SK-N-SH treated with all-trans-retinoic acid at 6 μM for 48 hours (cell line): ENCODE measurements at regions not wholly inside any gene's neighbourhood (a gene's known extent, or its start where the extent isn't known, plus 50 kb on each side); places are given as distances from the start of the nearest gene placed in this dataset.

Experiments used
- ARNTL ChIP-seq: fragments of 450-650 bp; formaldehyde crosslinking; IDR thresholded peaks from 2 replicates; pipeline ENCODE4 v1.5.0; 2020; ENCODE audit warnings: low read depth, mild to moderate bottlenecking, moderate library complexity, borderline replicate concordance
- GLIS3 ChIP-seq: fragments of 250-450 bp; sonication (Bioruptor Pico); IDR thresholded peaks from 2 replicates; pipeline ENCODE4 v1.5.0; 2020; ENCODE audit warnings: mild to moderate bottlenecking, moderate library complexity
- ISL1 ChIP-seq: fragments of 250-450 bp; sonication (Bioruptor Pico); IDR thresholded peaks from 2 replicates; pipeline ENCODE4 v2.1.2; 2022; ENCODE audit warnings: mild to moderate bottlenecking, moderate library complexity
- SNAI2 ChIP-seq: fragments of 250-450 bp; sonication (Bioruptor Pico); IDR thresholded peaks from 2 replicates; pipeline ENCODE4 v1.5.0; 2020; ENCODE audit warnings: mild to moderate bottlenecking, moderate library complexity
- ZFP30 ChIP-seq: fragments of 450-650 bp; formaldehyde crosslinking; IDR thresholded peaks from 2 replicates; pipeline ENCODE4 v1.5.0; 2022; ENCODE audit warnings: mild to moderate bottlenecking, moderate library complexity
- ZNF565 ChIP-seq: fragments of 450-650 bp; formaldehyde crosslinking; conservative IDR thresholded peaks from 2 replicates; pipeline ENCODE4 v1.5.0; 2020; ENCODE audit warnings: low read depth, mild to moderate bottlenecking, moderate library complexity
- TF ChIP-seq, protein P1 (sequence below): fragments of 250-450 bp; sonication (Bioruptor Pico); IDR thresholded peaks from 2 replicates; pipeline ENCODE4 v1.8.0; 2020; ENCODE audit warnings: mild to moderate bottlenecking, moderate library complexity, borderline replicate concordance

DNA sequence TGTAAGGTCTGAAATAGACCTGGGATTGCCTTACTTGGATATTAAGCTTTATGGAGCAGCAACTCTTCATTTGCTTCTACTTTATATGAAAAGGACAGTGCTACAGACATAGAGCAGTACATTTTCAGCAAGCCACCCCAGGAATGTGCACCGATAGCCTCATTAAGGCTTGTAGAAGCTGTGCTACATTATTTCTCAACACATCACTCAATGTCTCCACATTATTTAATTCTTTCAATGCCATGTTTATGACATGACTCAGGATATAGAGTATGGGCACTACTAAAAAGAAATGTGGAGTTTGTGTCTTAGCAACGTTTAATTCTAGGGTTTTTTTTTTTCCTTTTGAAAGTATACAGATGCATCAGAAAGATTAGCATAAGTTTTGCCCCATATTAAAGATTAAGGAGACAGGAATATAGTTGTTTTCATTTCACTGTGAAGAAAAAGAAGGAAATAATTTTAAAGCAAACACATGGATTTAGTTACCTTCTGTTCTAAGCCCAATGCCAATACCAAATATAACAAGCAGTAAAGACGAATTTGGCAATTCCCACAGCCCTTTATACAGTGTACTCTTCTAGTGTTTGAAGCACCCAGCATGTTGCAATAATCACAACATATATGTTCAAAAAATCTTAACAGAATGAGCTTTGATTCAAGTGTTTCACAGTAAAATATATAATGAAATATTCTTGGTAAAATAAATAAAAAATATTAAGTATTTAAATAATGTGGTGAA, 2140.1 kb upstream of the AGA start:
- TF ChIP-seq, protein P1, sequence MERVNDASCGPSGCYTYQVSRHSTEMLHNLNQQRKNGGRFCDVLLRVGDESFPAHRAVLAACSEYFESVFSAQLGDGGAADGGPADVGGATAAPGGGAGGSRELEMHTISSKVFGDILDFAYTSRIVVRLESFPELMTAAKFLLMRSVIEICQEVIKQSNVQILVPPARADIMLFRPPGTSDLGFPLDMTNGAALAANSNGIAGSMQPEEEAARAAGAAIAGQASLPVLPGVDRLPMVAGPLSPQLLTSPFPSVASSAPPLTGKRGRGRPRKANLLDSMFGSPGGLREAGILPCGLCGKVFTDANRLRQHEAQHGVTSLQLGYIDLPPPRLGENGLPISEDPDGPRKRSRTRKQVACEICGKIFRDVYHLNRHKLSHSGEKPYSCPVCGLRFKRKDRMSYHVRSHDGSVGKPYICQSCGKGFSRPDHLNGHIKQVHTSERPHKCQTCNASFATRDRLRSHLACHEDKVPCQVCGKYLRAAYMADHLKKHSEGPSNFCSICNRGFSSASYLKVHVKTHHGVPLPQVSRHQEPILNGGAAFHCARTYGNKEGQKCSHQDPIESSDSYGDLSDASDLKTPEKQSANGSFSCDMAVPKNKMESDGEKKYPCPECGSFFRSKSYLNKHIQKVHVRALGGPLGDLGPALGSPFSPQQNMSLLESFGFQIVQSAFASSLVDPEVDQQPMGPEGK (CRISPR knock-in tag), result no peak
- TF ChIP-seq ZNF565 (CRISPR knock-in tag) (no peak), ISL1 (no peak), GLIS3 (CRISPR knock-in tag) (no peak), ZFP30 (no peak), ARNTL (CRISPR knock-in tag) (no peak), SNAI2 (CRISPR knock-in tag) (no peak)
